Erythroblast (primary cell): ENCODE measurements at regions not wholly inside any gene's neighbourhood (a gene's known extent, or its start where the extent isn't known, plus 50 kb on each side); places are given as distances from the start of the nearest gene placed in this dataset.

Source experiments
- GATA1 ChIP-seq: IDR thresholded peaks from 2 replicates; pipeline ENCODE4 v1.6.1; 2011; ENCODE audit warnings: low read depth, mild to moderate bottlenecking, control low read depth, low read length, moderate library complexity
- POLR2A ChIP-seq: IDR thresholded peaks from 2 replicates; pipeline ENCODE4 v1.6.1; 2011; ENCODE audit warnings: mild to moderate bottlenecking, low read length

- no peak for TF ChIP-seq POLR2A
- TF ChIP-seq GATA1, result no peak
Observed at GRCh38 chr2:239793086-239793485, 232.1 kb downstream of the NDUFA10 start.
